OCI-LY3 (cell line): ENCODE measurements at regions not wholly inside any gene's neighbourhood (a gene's known extent, or its start where the extent isn't known, plus 50 kb on each side); places are given as distances from the start of the nearest gene placed in this dataset.

Source experiments
- H2AFZ ChIP-seq: fragments of 200-600, 300-600 bp; shearing (Covaris generic); 2 replicates; pipeline ENCODE4 v1.6.0; 2014; ENCODE audit warnings: antibody characterized with exemption, low read depth, low read length
- H3K27ac ChIP-seq: fragments of 200-600, 300-600 bp; sonication (generic); 2 replicates; pipeline ENCODE4 v1.5.1; 2014; ENCODE audit warnings: mild to moderate bottlenecking, low read length, moderate library complexity, mixed read lengths
- H3K27me3 ChIP-seq: fragments of 200-600, 300-600 bp; sonication (generic); 2 replicates; pipeline ENCODE4 v1.6.1; 2014; ENCODE audit warnings: low read depth, low read length, mixed read lengths
- H3K36me3 ChIP-seq: fragments of 200-600, 300-600 bp; sonication (generic); replicated peaks from 2 replicates; pipeline ENCODE3; 2014; ENCODE audit warnings: low read depth, low read length, mixed read lengths
- H3K4me1 ChIP-seq: fragments of 300-600, 200-600 bp; sonication (generic); 2 replicates; pipeline ENCODE4 v1.6.1; 2014; ENCODE audit warnings: low read length, mixed read lengths
- H3K4me2 ChIP-seq: fragments of 200-600, 300-600 bp; sonication (generic); 2 replicates; pipeline ENCODE4 v1.6.1; 2014; ENCODE audit warnings: low read length, mixed read lengths
- H3K4me3 ChIP-seq: fragments of 300-600, 200-600 bp; sonication (generic); 2 replicates; pipeline ENCODE4 v1.5.1; 2014; ENCODE audit warnings: antibody characterized with exemption, mild to moderate bottlenecking, low read length, moderate library complexity
- H3K79me2 ChIP-seq: fragments of 300-600, 200-600 bp; shearing (Covaris generic); 2 replicates; pipeline ENCODE4 v1.6.1; 2014; ENCODE audit warnings: mild to moderate bottlenecking, low read length, mixed read lengths
- H3K9ac ChIP-seq: fragments of 300-600, 200-600 bp; shearing (Covaris generic); 2 replicates; pipeline ENCODE4 v1.6.0; 2014; ENCODE audit warnings: mild to moderate bottlenecking, low read length, moderate library complexity
- H3K9me3 ChIP-seq: fragments of 200-600, 300-600 bp; shearing (Covaris generic); 2 replicates; pipeline ENCODE4 v1.6.1; 2014; ENCODE audit warnings: low read length, mixed read lengths; ENCODE audit not compliant: insufficient read depth
- H4K20me1 ChIP-seq: fragments of 200-600, 300-600 bp; sonication (generic); 2 replicates; pipeline ENCODE4 v1.6.1; 2016; ENCODE audit warnings: low read length, mixed read lengths; ENCODE audit not compliant: insufficient read depth
- CTCF ChIP-seq: fragments of 200-600, 300-600 bp; sonication (generic); IDR thresholded peaks from 2 replicates; pipeline ENCODE4 v1.5.1; 2014; ENCODE audit warnings: antibody characterized with exemption, low read length, low read depth
- EZH2phosphoT487 ChIP-seq: fragments of 200-600 bp; shearing (Covaris generic); IDR thresholded peaks from 2 replicates; pipeline ENCODE4 v1.6.1; 2018; ENCODE audit warnings: antibody characterized with exemption, mixed run types, low read depth

GRCh38 chr2:65686928-65687521 is 254.6 kb upstream of the SPRED2 start:
- no peak overlapping the region for H2AFZ ChIP-seq
- H3K9ac ChIP-seq: no peak overlapping the region
- no peaks in the 10 kb centered on the region for H4K20me1 ChIP-seq
- peaks cover 5% of the 10 kb centered on the region; the same call in 1 of the 2 replicates for H3K4me1 ChIP-seq
- H3K27me3 ChIP-seq: peaks cover 14% of the 10 kb centered on the region; the same call in 1 of the 2 replicates
- H3K36me3 ChIP-seq: no peaks in the 10 kb centered on the region
- no peak overlapping the region for H3K4me2 ChIP-seq
- H3K27ac ChIP-seq: no peak overlapping the region
- H3K4me3 ChIP-seq: no peak overlapping the region
- 0 out of 2 replicates have a peak, but pooled peaks cover 5% of the 10 kb centered on the region for H3K9me3 ChIP-seq
- no peaks in the 10 kb centered on the region for H3K79me2 ChIP-seq
- TF ChIP-seq EZH2phosphoT487 (no peak), CTCF (peak; percentile 41)

GRCh38 chr2:65681503-65681902 is 249.1 kb upstream of the SPRED2 start:
- Histone ChIP-seq H3K27me3 (peaks cover 9% of the 10 kb centered on the region; the same call in 1 of the 2 replicates), H3K4me2 (no peak overlapping the region), H3K4me3 (no peak overlapping the region), H3K27ac (no peak overlapping the region), H4K20me1 (no peaks in the 10 kb centered on the region), H3K9ac (no peak overlapping the region), H3K9me3 (0 out of 2 replicates have a peak, but pooled peaks cover 5% of the 10 kb centered on the region), H2AFZ (no peak overlapping the region), H3K79me2 (no peaks in the 10 kb centered on the region), H3K36me3 (no peaks in the 10 kb centered on the region), H3K4me1 (peaks cover 5% of the 10 kb centered on the region; the same call in 1 of the 2 replicates)
- TF ChIP-seq CTCF: no peak
- TF ChIP-seq EZH2phosphoT487: no peak

GRCh38 chr2:65678779-65679391 is 246.5 kb upstream of the SPRED2 start:
- H2AFZ ChIP-seq: no peak overlapping the region
- no peak overlapping the region for H3K9ac ChIP-seq
- peaks cover 10% of the 10 kb centered on the region; the same call in 1 of the 2 replicates for H3K9me3 ChIP-seq

More at GRCh38 chr2:65678779-65679391, 246.5 kb upstream of the SPRED2 start:
- Histone ChIP-seq H3K27ac (no peak overlapping the region), H3K27me3 (peaks cover 9% of the 10 kb centered on the region; the same call in 1 of the 2 replicates), H4K20me1 (no peaks in the 10 kb centered on the region), H3K4me1 (no peaks in the 10 kb centered on the region), H3K4me2 (no peak overlapping the region), H3K4me3 (no peak overlapping the region), H3K36me3 (no peaks in the 10 kb centered on the region), H3K79me2 (no peaks in the 10 kb centered on the region)
- TF ChIP-seq EZH2phosphoT487 (no peak), CTCF (no peak)
